A549 (cell line): ENCODE measurements at regions not wholly inside any gene's neighbourhood (a gene's known extent, or its start where the extent isn't known, plus 50 kb on each side); places are given as distances from the start of the nearest gene placed in this dataset.

Experiments used
- ATAC-seq, 2 experiments: fragments of 200-7000 bp in 1 of 2; fragments of >200 bp in 1 of 2; cut with Nextera tagmentation in 1 of 2; cut with Tn5 transposase in 1 of 2; 3 replicates each; pipeline versions ENCODE4 v1.8.0 to v1.9.1; 2018 to 2020; ENCODE audit warnings: mild to moderate bottlenecking in 1 of 2, moderate library complexity in 1 of 2
- CTCF ChIA-PET: fragments of 300-600 bp; sonication (Branson Sonifier 250); formaldehyde crosslinking; extraction: SDS; loops from one replicate; lab custom pipeline; 2021; ENCODE audit warnings: antibody characterized with exemption, inconsistent platforms; lab: Yijun Ruan, JAX
- POLR2A ChIA-PET: fragments of 350-600 bp; formaldehyde crosslinking; extraction: SDS; loops from one replicate; lab custom pipeline; 2021; ENCODE audit warnings: antibody characterized with exemption, inconsistent platforms; lab: Yijun Ruan, JAX
- DNase-seq, 2 experiments: peaks; one replicate each; pipeline versions ENCODE4 v3.0.0 to v3.0.0-alpha.2; 2011 to 2016; ENCODE audit warnings: low read depth in 1 of 2, low spot score in 1 of 2
- FAIRE-seq: peaks from 2 replicates; lab custom pipeline; 2011; peaks lifted over from hg19 to GRCh38; lab: Jason Lieb, UNC
- H3K27ac ChIP-seq, 2 experiments: fragments of >200 bp; sonication (Bioruptor Twin); formaldehyde crosslinking; 3 replicates each; pipeline ENCODE4 v1.5.1; 2016 to 2017
- H3K4me1 ChIP-seq: fragments of >200 bp; sonication (Bioruptor Twin); formaldehyde crosslinking; 3 replicates; pipeline ENCODE4 v1.6.1; 2016
- H3K4me2 ChIP-seq: fragments of >200 bp; sonication (Bioruptor Twin); formaldehyde crosslinking; 3 replicates; pipeline ENCODE4 v1.6.1; 2016
- H3K4me3 ChIP-seq: fragments of >200 bp; sonication (Bioruptor Twin); formaldehyde crosslinking; 3 replicates; pipeline ENCODE4 v1.5.1; 2016
- H3K9me3 ChIP-seq: fragments of >200 bp; sonication (Bioruptor Twin); formaldehyde crosslinking; 3 replicates; pipeline ENCODE4 v1.6.1; 2016
- BHLHE40 ChIP-seq: IDR thresholded peaks from 2 replicates; pipeline ENCODE4 v1.6.1; 2012; ENCODE audit warnings: low read depth, low read length, inconsistent platforms
- CEBPB ChIP-seq, 2 experiments: fragments of >200 bp in 1 of 2; sonication (Bioruptor Twin) in 1 of 2; formaldehyde crosslinking in 1 of 2; IDR thresholded peaks; 2 replicates each; pipeline ENCODE4 v1.6.1; 2012 to 2016
- CHD2 ChIP-seq: fragments of 150-350 bp; IDR thresholded peaks from 2 replicates; pipeline ENCODE4 v1.6.1; 2014; ENCODE audit warnings: low read length; ENCODE audit not compliant: partially characterized antibody
- EHMT2 ChIP-seq: fragments of 200-600 bp; sonication (generic); IDR thresholded peaks from 2 replicates; pipeline ENCODE4 v1.6.1; 2016; ENCODE audit warnings: antibody characterized with exemption, low read depth, mild to moderate bottlenecking, moderate library complexity
- HDAC2 ChIP-seq: fragments of 200-600 bp; sonication (generic); IDR thresholded peaks from 2 replicates; pipeline ENCODE4 v1.6.1; 2016
- HEYL ChIP-seq: fragments of 250-450 bp; sonication (Bioruptor Pico); IDR thresholded peaks from 2 replicates; pipeline ENCODE4 v1.8.0; 2021; ENCODE audit warnings: mild to moderate bottlenecking, moderate library complexity
- HOXB5 ChIP-seq: fragments of 250-450 bp; sonication (Bioruptor Pico); IDR thresholded peaks from 2 replicates; pipeline ENCODE4 v1.5.0; 2020; ENCODE audit warnings: mild to moderate bottlenecking, moderate library complexity
- JUN ChIP-seq, 2 experiments: fragments of >200 bp; sonication (Bioruptor Twin); formaldehyde crosslinking; IDR thresholded peaks; 2 replicates in 1 of 2; 3 replicates in 1 of 2; pipeline ENCODE4 v1.6.1; 2016 to 2017
- KDM1A ChIP-seq: fragments of 200-600 bp; sonication (generic); IDR thresholded peaks from 2 replicates; pipeline ENCODE4 v1.6.1; 2016; ENCODE audit warnings: low read depth, mild to moderate bottlenecking
- KDM5A ChIP-seq: fragments of 200-600 bp; sonication (generic); IDR thresholded peaks from 2 replicates; pipeline ENCODE4 v1.6.1; 2016; ENCODE audit warnings: antibody characterized with exemption, mild to moderate bottlenecking
- MAFK ChIP-seq: fragments of 450-650 bp; IDR thresholded peaks from 2 replicates; pipeline ENCODE4 v1.6.1; 2014; ENCODE audit not compliant: partially characterized antibody
- MAZ ChIP-seq: fragments of 150-350 bp; IDR thresholded peaks from 2 replicates; pipeline ENCODE4 v1.6.1; 2014; ENCODE audit warnings: antibody characterized with exemption, low read depth, low read length, borderline replicate concordance
- NR3C1 ChIP-seq: fragments of >200 bp; sonication (Bioruptor Twin); formaldehyde crosslinking; IDR thresholded peaks from 3 replicates; pipeline ENCODE4 v1.6.1; 2017
- POLR2A ChIP-seq: IDR thresholded peaks from 2 replicates; pipeline ENCODE4 v1.6.1; 2012; ENCODE audit warnings: mild to moderate bottlenecking, low read length
- POLR2AphosphoS2 ChIP-seq: conservative IDR thresholded peaks from 2 replicates; pipeline ENCODE4 v1.6.1; 2012; ENCODE audit warnings: low read length, improper control_type of control experiment, inconsistent platforms
- RAD21 ChIP-seq, 2 experiments: fragments of >200 bp in 1 of 2; sonication (Bioruptor Twin) in 1 of 2; formaldehyde crosslinking in 1 of 2; IDR thresholded peaks in 1 of 2; conservative IDR thresholded peaks in 1 of 2; 2 replicates in 1 of 2; 3 replicates in 1 of 2; pipeline ENCODE4 v1.6.1; 2012 to 2018; ENCODE audit warnings: inconsistent platforms in 1 of 2
- SMC3 ChIP-seq: fragments of >200 bp; sonication (Bioruptor Twin); formaldehyde crosslinking; IDR thresholded peaks from 3 replicates; pipeline ENCODE4 v1.6.1; 2018; ENCODE audit warnings: inconsistent platforms
- ZNF302 ChIP-seq: fragments of 250-450 bp; sonication (Bioruptor Pico); IDR thresholded peaks from 2 replicates; pipeline ENCODE4 v1.9.0; 2021; ENCODE audit warnings: inconsistent platforms, mild to moderate bottlenecking, moderate library complexity
- ZSCAN20 ChIP-seq: fragments of 250-450 bp; sonication (Bioruptor Pico); IDR thresholded peaks from 2 replicates; pipeline ENCODE4 v1.8.0; 2022; ENCODE audit warnings: mild to moderate bottlenecking, moderate library complexity
- WGBS: methylation state at CpG from one replicate; pipeline ENCODE4 v1.1.6; 2017; ENCODE audit errors: missing lambda C conversion rate; 5-methylcytosine and 5-hydroxymethylcytosine counted together
- TF ChIP-seq, protein P1 (sequence below): fragments of 450-650 bp; IDR thresholded peaks from 2 replicates; pipeline ENCODE4 v1.6.1; 2014; ENCODE audit warnings: antibody characterized with exemption
- TF ChIP-seq, protein P2 (sequence below): fragments of 150-350 bp; IDR thresholded peaks from 2 replicates; pipeline ENCODE4 v1.6.1; 2014; ENCODE audit warnings: low read depth, mild to moderate bottlenecking, low read length
- TF ChIP-seq, protein P3 (sequence below): IDR thresholded peaks from 2 replicates; pipeline ENCODE4 v1.6.1; 2012; ENCODE audit warnings: low read depth, borderline replicate concordance
- TF ChIP-seq, protein P4 (sequence below): fragments of >200 bp; sonication (Bioruptor Twin); formaldehyde crosslinking; IDR thresholded peaks from 3 replicates; pipeline ENCODE4 v1.5.1; 2016
- TF ChIP-seq, protein P5 (sequence below): IDR thresholded peaks from 2 replicates; pipeline ENCODE4 v1.6.1; 2012
- TF ChIP-seq, protein P6 (sequence below): fragments of >200 bp; sonication (Bioruptor Twin); formaldehyde crosslinking; IDR thresholded peaks from 2 replicates; pipeline ENCODE4 v1.6.1; 2016

DNA sequence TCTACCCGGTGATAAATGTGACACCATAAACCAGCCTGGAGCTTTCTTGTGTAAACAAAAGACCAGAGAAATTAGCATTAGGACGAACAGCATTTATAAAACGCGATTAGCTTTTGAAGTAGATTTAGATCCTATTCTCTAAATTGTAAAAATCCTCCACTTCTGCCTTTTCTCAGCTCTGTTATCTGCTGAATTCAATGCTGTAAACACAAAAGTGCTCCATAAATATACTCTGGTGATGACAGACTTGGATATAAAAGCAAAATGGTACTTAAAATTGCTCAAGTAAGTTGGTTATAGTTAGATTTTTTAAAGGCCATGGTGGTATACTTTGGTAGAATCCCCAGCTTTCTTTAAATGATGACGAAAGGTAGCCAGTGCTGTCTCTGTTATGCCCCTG is 114.6 kb upstream of the RMST start (continued):
- no peak for TF ChIP-seq KDM1A
- no peak for TF ChIP-seq ZSCAN20 (CRISPR knock-in tag)
- TF ChIP-seq, all 56 proteins: peak for 0

DNA sequence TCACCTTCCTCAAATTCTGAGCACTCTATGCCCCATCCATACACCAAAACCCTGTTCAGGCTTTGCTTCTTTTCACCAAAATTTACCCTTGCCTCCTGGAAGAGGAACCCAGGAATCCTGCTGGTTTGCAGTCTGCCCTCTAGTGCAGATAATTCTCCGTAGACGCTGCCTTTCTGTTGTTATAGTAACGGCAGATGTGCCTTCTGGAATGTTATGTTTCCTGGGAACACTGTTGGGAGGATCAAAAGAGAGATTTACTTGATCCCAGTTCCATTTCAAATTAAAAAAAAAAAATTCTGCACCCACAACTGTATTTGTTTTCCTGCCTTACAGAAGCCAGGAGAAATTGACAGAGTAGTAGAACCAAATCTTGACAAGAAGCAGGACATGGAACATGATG is 104.2 kb upstream of the RMST start:
- CTCF ChIA-PET, result interaction anchor here (1.0 kb wide), 1 partner anchor 16 kb away, joined by 3 read pairs; no protein-coding TSS in a partner anchor
- POLR2A ChIA-PET, result interaction anchor here (0.7 kb wide), 1 partner anchor 35 kb away, joined by 6 read pairs; no protein-coding TSS in a partner anchor
- no peak for DNase-seq

DNA sequence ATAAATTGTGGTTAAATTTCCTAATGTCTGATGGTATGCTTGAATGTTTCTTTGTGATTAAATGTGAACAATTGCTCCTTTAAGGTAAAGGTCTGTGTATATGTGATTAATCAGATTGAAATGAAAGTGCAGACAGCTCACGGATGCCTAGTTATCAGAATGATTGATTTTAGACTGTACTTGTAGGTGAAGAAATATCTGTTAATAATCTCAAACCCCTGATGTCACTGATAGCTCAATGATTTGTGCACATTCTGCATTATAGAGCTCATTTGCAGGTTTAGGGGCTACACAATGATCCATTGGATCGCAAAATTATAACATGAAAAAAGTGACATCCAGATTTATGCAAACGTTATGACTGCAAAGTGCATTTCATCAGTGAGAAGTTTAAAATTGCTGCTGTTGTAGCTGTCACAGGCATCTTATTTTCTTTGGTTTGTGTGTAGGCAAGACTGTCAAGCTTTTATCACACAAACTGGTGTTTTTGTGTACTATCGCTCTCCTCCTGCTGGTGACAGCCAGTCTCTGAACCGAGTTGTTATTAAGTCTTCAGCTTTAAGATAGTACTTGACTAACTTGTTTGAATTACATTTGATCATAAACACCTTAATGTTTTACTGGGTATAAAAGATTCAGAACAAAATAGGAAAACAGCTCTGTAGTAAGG is 103.4 kb upstream of the RMST start:
- CTCF ChIA-PET, result no interaction called here
- Histone ChIP-seq H3K4me3 (no peak overlapping the region), H3K9me3 (no peaks in the 10 kb centered on the region), H3K4me1 (no peaks in the 10 kb centered on the region), H3K4me2 (no peak overlapping the region), H3K27ac (no peak overlapping the region)
- FAIRE-seq (no peak), ATAC-seq (no peak)
- TF ChIP-seq EHMT2, result no peak
- TF ChIP-seq, all 56 proteins: peak for 0
- WGBS, result 15% methylated on average over 5 of the region's 5 CpGs
- no peak for DNase-seq
- POLR2A ChIA-PET, result no interaction called here

More for the DNA sequence above, 104.2 kb upstream of the RMST start:
- ATAC-seq (no peak), FAIRE-seq (no peak)
- no peaks in the 10 kb centered on the region for H3K4me1 ChIP-seq
- H3K27ac ChIP-seq, result no peak overlapping the region
- no peak overlapping the region for H3K4me3 ChIP-seq
- TF ChIP-seq HOXB5 (CRISPR knock-in tag) (no peak), ZSCAN20 (CRISPR knock-in tag) (no peak), HEYL (CRISPR knock-in tag) (no peak), SMC3 (no peak), POLR2A (no peak), POLR2AphosphoS2 (no peak)
- TF ChIP-seq, protein P1, sequence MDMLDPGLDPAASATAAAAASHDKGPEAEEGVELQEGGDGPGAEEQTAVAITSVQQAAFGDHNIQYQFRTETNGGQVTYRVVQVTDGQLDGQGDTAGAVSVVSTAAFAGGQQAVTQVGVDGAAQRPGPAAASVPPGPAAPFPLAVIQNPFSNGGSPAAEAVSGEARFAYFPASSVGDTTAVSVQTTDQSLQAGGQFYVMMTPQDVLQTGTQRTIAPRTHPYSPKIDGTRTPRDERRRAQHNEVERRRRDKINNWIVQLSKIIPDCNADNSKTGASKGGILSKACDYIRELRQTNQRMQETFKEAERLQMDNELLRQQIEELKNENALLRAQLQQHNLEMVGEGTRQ, result no peak
- no peak overlapping the region for H3K4me2 ChIP-seq
- no peaks in the 10 kb centered on the region for H3K9me3 ChIP-seq
- 4% methylated on average over 3 of the region's 3 CpGs for WGBS

DNA sequence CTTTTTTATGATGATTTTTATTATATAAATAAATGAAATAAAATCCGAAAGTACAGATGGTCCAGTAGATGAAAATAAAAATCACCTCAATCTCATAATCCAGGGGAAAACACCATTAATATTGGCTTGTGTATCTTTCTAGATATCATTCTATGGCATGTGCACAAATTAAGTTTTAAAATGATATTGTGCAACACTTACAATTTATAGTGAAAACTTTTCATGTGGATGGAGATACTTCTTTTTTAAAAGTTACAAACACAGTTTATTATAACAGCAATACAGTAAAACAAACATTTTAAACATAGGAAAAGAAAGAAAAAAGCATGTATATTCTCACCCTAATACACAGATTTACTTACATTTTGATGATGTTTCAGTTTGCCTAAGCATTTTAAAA is 98.9 kb upstream of the RMST start:
- TF ChIP-seq BHLHE40 (no peak), EHMT2 (no peak), HDAC2 (no peak), POLR2AphosphoS2 (no peak), CHD2 (no peak), MAZ (no peak), CEBPB (IDR thresholded peaks at IDR 0.05) (no peak), ZNF302 (CRISPR knock-in tag) (no peak), RAD21 (conservative IDR thresholded peaks at IDR 0.05 in 1 of 2, IDR thresholded peaks at IDR 0.05 in 1 of 2) (no peak), NR3C1 (no peak), ZSCAN20 (CRISPR knock-in tag) (no peak), MAFK (no peak), KDM5A (no peak), JUN (IDR thresholded peaks at IDR 0.05) (no peak)
- TF ChIP-seq, protein P2, sequence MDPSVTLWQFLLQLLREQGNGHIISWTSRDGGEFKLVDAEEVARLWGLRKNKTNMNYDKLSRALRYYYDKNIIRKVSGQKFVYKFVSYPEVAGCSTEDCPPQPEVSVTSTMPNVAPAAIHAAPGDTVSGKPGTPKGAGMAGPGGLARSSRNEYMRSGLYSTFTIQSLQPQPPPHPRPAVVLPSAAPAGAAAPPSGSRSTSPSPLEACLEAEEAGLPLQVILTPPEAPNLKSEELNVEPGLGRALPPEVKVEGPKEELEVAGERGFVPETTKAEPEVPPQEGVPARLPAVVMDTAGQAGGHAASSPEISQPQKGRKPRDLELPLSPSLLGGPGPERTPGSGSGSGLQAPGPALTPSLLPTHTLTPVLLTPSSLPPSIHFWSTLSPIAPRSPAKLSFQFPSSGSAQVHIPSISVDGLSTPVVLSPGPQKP, result no peak
- TF ChIP-seq, protein P3, sequence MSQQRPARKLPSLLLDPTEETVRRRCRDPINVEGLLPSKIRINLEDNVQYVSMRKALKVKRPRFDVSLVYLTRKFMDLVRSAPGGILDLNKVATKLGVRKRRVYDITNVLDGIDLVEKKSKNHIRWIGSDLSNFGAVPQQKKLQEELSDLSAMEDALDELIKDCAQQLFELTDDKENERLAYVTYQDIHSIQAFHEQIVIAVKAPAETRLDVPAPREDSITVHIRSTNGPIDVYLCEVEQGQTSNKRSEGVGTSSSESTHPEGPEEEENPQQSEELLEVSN, result no peak
- TF ChIP-seq, protein P4, sequence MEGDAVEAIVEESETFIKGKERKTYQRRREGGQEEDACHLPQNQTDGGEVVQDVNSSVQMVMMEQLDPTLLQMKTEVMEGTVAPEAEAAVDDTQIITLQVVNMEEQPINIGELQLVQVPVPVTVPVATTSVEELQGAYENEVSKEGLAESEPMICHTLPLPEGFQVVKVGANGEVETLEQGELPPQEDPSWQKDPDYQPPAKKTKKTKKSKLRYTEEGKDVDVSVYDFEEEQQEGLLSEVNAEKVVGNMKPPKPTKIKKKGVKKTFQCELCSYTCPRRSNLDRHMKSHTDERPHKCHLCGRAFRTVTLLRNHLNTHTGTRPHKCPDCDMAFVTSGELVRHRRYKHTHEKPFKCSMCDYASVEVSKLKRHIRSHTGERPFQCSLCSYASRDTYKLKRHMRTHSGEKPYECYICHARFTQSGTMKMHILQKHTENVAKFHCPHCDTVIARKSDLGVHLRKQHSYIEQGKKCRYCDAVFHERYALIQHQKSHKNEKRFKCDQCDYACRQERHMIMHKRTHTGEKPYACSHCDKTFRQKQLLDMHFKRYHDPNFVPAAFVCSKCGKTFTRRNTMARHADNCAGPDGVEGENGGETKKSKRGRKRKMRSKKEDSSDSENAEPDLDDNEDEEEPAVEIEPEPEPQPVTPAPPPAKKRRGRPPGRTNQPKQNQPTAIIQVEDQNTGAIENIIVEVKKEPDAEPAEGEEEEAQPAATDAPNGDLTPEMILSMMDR, result no peak
- TF ChIP-seq, protein P5, sequence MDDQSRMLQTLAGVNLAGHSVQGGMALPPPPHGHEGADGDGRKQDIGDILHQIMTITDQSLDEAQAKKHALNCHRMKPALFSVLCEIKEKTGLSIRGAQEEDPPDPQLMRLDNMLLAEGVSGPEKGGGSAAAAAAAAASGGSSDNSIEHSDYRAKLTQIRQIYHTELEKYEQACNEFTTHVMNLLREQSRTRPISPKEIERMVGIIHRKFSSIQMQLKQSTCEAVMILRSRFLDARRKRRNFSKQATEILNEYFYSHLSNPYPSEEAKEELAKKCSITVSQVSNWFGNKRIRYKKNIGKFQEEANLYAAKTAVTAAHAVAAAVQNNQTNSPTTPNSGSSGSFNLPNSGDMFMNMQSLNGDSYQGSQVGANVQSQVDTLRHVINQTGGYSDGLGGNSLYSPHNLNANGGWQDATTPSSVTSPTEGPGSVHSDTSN, result no peak
- TF ChIP-seq, protein P1, result no peak
- TF ChIP-seq, protein P6, sequence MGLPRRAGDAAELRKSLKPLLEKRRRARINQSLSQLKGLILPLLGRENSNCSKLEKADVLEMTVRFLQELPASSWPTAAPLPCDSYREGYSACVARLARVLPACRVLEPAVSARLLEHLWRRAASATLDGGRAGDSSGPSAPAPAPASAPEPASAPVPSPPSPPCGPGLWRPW, result no peak
- ChIA-PET CTCF (no interaction called here), POLR2A (no interaction called here)
- no peak overlapping the region for H3K4me3 ChIP-seq
- FAIRE-seq, result no peak
- DNase-seq, result no peak
- H3K9me3 ChIP-seq, result no peaks in the 10 kb centered on the region
- no peak overlapping the region for H3K27ac ChIP-seq
- H3K4me2 ChIP-seq, result no peak overlapping the region
- no peak for ATAC-seq
- WGBS, result 2% methylated on average over 1 of the region's 1 CpG
- no peaks in the 10 kb centered on the region for H3K4me1 ChIP-seq
